ENCODE measurements at regions not wholly inside any gene's neighbourhood (a gene's known extent, or its start where the extent isn't known, plus 50 kb on each side); places are given as distances from the start of the nearest gene placed in this dataset.

DNA sequence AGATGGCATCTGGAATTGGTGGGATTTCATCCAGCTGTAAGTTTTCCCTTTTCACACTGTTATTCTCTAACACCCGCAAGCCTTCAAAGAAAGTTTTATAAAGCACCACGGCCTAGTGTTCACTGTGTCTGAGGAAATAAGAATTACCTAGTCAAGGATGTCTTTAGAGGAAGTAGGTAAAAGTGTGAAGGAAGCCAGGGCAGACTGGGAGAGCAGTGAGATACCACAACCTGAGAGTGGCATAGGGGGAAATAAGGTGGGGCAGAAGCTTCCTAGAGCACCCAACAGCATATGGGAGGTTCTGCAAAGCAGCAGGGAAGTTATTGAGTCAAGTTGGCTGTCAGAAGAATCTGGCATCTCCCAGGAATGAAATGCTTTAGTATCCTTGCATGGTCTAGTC is 241.2 kb downstream of the CETN3 start:
- no peak overlapping the region for H3K4me3 ChIP-seq (ENCODE audit: low read depth, low read length)
- DNase-seq (ENCODE audit: low read depth): no peak
- TF ChIP-seq, protein P1, sequence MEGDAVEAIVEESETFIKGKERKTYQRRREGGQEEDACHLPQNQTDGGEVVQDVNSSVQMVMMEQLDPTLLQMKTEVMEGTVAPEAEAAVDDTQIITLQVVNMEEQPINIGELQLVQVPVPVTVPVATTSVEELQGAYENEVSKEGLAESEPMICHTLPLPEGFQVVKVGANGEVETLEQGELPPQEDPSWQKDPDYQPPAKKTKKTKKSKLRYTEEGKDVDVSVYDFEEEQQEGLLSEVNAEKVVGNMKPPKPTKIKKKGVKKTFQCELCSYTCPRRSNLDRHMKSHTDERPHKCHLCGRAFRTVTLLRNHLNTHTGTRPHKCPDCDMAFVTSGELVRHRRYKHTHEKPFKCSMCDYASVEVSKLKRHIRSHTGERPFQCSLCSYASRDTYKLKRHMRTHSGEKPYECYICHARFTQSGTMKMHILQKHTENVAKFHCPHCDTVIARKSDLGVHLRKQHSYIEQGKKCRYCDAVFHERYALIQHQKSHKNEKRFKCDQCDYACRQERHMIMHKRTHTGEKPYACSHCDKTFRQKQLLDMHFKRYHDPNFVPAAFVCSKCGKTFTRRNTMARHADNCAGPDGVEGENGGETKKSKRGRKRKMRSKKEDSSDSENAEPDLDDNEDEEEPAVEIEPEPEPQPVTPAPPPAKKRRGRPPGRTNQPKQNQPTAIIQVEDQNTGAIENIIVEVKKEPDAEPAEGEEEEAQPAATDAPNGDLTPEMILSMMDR (IDR thresholded peaks at IDR 0.05; ENCODE audit: insufficient read depth, low read depth, low read length, missing control alignments): no peak

DNA sequence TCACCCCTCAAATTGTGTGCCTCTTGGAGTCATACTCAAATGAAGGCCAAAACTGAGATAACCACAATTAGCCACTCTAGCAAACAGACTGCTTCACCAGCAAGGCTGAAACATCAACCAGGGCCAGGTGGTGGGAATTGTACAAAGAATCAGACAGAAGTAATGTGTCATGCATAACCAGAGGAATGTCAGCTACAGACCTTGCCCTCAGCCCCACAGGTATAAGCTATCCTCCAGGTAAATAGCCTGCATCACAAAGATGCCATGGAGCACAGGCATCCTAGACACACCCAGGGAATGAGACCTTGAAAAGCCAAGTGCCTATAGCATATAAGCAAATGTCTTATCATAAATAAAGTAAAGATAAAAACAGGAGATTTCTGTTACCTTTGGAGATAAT is 242.7 kb downstream of the CETN3 start:
- TF ChIP-seq, protein P1 (IDR thresholded peaks at IDR 0.05; ENCODE audit: insufficient read depth, low read depth, low read length, missing control alignments): no peak
- no peak overlapping the region for H3K4me3 ChIP-seq (ENCODE audit: low read depth, low read length)
- no peak for DNase-seq (ENCODE audit: low read depth)

DNA sequence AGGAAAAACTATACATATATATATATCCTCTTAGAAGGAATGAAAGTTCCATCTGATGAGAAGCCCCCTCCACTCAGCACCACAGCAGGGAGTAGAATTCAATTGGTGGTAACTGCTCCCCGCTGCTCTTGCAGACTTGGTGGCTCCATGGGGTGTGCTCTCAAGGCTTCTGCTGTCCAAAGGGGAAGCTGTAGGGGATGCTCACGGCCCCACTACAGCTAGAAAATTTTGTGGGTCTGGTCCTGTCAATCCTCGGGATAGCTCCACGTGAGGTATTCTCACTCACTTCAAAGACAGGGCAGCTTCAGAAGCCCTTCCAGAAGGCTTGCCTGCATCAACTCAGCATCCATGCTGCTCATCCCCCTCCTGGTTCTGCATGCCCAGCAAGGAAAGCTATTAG is 247.2 kb downstream of the CETN3 start:
- no peak for DNase-seq (ENCODE audit: low read depth)
- TF ChIP-seq, protein P1 (IDR thresholded peaks at IDR 0.05; ENCODE audit: insufficient read depth, low read depth, low read length, missing control alignments): no peak
- no peak overlapping the region for H3K4me3 ChIP-seq (ENCODE audit: low read depth, low read length)

DNA sequence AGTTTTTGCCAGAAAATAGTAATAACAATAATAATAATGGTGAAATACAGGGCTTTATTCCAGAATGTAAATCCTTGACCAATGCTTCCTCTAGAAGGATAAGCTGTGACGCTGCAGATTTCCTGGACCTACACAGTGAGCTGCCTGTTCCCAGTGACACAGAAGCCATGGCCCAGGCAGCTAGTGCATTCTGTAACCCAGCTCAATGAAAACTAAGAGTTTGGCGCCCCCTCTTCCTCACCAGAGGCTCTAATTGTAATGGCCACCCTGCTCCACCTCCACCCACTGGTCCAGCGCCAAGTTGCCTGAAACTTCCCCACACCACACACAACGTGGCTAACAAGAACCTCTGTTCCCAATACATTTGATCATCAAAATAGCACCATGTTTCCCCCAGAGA is 248.1 kb downstream of the CETN3 start:
- TF ChIP-seq, protein P1 (IDR thresholded peaks at IDR 0.05; ENCODE audit: insufficient read depth, low read depth, low read length, missing control alignments): peak; percentile 35
- peak; percentile 62 for DNase-seq (ENCODE audit: low read depth)
- H3K4me3 ChIP-seq (ENCODE audit: low read depth, low read length): no peak overlapping the region

DNA sequence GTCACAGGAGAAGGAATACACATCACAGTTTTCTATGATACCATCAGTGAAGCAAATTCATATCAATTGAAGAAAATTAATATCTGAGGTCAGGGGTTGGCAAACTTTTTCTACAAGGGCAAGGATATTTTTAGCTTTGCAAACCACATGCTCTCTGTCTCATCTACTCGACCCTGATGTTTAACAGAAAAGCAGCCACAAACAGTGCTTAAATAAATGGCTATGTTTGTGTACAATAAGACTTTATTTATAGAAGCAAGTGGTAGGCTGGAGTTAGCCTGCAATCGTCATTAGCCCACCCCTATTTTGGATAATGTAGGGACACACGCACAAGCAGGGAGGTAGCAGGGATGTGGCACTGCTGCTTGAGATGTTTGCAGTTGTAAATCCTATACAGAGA is 251.4 kb downstream of the CETN3 start:
- no peak for DNase-seq (ENCODE audit: low read depth)
- TF ChIP-seq, protein P1 (IDR thresholded peaks at IDR 0.05; ENCODE audit: insufficient read depth, low read depth, low read length, missing control alignments): no peak
- H3K4me3 ChIP-seq (ENCODE audit: low read depth, low read length): no peak overlapping the region

DNA sequence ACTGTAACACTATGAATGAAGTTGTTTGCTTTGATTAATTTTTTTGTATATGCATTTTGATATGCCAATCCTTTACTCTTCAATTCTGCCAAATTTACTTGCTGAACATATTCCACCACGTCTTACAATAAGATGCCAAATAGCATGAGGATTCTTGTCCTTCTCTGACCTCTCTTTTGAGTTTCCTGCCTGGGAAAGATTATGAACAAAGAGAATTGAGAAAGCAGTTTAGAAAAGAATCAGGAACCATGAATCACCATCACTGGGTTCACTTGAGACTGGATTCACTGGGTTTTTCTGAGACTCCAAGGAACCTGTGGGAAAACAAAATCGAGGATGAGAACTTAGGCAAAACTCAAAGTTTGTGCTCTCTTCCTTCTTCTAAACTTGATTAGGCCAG is 256.5 kb downstream of the CETN3 start:
- H3K4me3 ChIP-seq (ENCODE audit: low read depth, low read length): no peak overlapping the region
- TF ChIP-seq, protein P1 (IDR thresholded peaks at IDR 0.05; ENCODE audit: insufficient read depth, low read depth, low read length, missing control alignments): no peak

DNA sequence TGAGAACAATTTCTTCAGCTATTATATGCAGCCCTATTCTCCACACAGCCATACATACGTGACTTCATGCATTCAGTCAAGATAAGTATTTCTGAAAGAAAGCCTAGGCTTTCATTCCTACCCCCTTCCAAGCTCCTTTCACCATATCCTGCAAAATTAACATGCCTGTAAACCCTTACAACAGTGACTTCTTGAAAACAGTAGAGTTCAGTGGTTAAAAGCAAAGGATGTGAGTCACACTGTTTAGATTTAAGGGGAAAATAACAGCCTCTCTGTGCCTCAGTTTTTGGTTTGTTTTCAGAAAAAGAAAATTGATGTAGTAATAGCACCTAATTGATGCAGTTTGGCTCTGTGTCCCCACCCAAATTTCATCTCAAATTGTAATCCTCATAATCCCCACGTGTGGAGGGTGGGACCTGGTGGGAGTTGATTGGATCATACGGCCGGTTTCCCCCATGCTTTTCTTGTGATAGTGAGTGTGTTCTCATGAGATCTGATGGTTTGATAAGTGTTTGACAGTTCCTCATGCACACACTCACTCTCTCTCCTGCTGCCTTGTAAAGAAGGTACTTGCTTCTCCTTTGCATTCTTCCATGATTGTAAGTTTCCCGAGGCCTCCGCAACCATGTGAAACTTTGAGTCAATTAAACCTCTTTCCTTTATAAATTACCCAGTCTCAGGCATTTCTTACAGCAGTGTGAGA is 264.8 kb downstream of the CETN3 start:
- no peak for DNase-seq (ENCODE audit: low read depth)
- no peak overlapping the region for H3K4me3 ChIP-seq (ENCODE audit: low read depth, low read length)
- TF ChIP-seq, protein P1 (IDR thresholded peaks at IDR 0.05; ENCODE audit: insufficient read depth, low read depth, low read length, missing control alignments): no peak

More for the DNA sequence above, 256.5 kb downstream of the CETN3 start:
- no peak for DNase-seq (ENCODE audit: low read depth)

Data from GM12865 (cell line).